Brain microvascular endothelial cell (primary cell): ENCODE measurements at regions not wholly inside any gene's neighbourhood (a gene's known extent, or its start where the extent isn't known, plus 50 kb on each side); places are given as distances from the start of the nearest gene placed in this dataset.
A peak's percentile ranks its signal among the peaks of the same experiment; 100 is the strongest.

Experiments
- DNase-seq: peaks from one replicate; pipeline ENCODE4 v3.0.0-alpha.2; 2020
- H3K27ac ChIP-seq: fragments of 250-450 bp; sonication (Bioruptor Pico); 2 replicates; pipeline ENCODE4 v1.5.1; 2020; ENCODE audit warnings: mild to moderate bottlenecking, moderate library complexity
- H3K27me3 ChIP-seq: fragments of 250-450 bp; sonication (Bioruptor Pico); replicated peaks from 2 replicates; pipeline ENCODE4 v1.5.1; 2020; ENCODE audit warnings: mild to moderate bottlenecking
- H3K36me3 ChIP-seq: fragments of 250-450 bp; sonication (Bioruptor Pico); replicated peaks from 2 replicates; pipeline ENCODE4 v1.5.1; 2020; ENCODE audit warnings: mild to moderate bottlenecking
- H3K4me3 ChIP-seq: 2 replicates; pipeline ENCODE4 v1.5.1; 2011; ENCODE audit warnings: low read depth, mild to moderate bottlenecking, control low read depth, low read length, moderate library complexity
- CTCF ChIP-seq: IDR thresholded peaks from 2 replicates; pipeline ENCODE4 v1.5.1; 2011; ENCODE audit warnings: low read depth, mild to moderate bottlenecking, moderate library complexity, low read length, control low read depth, inconsistent platforms; ENCODE audit errors: missing control alignments
- in situ Hi-C: cut with HindIII; loops from 2 replicates; pipeline ENCODE4 v1.10.0; 2017; ENCODE audit warnings: low sequenced_read_pairs, low pct_ligation_motif_present

GRCh38 chr7:138245216-138245615 lies 169.0 kb downstream of the AKR1D1 start:
- in situ Hi-C loops, result no loop called here
- TF ChIP-seq CTCF, result no peak
- Histone ChIP-seq H3K36me3 (no peaks in the 10 kb centered on the region), H3K27ac (no peak overlapping the region), H3K27me3 (no peaks in the 10 kb centered on the region), H3K4me3 (no peak overlapping the region)
- DNase-seq, result no peak

- Histone ChIP-seq H3K4me3 (no peak overlapping the region), H3K27ac (no peak overlapping the region), H3K36me3 (no peaks in the 10 kb centered on the region), H3K27me3 (no peaks in the 10 kb centered on the region)
- in situ Hi-C loops, result no loop called here
- DNase-seq, result no peak
- TF ChIP-seq CTCF, result no peak
Observed at GRCh38 chr7:138245682-138246081, 169.4 kb downstream of the AKR1D1 start.

- no peak for DNase-seq
- no peak for TF ChIP-seq CTCF
- H3K27me3 ChIP-seq, result no peaks in the 10 kb centered on the region
- H3K4me3 ChIP-seq, result no peak overlapping the region
- H3K27ac ChIP-seq, result no peak overlapping the region
- in situ Hi-C loops, result no loop called here
- H3K36me3 ChIP-seq, result no peaks in the 10 kb centered on the region
Observed at GRCh38 chr7:138246428-138246827, 170.2 kb downstream of the AKR1D1 start.

- no peaks in the 10 kb centered on the region for H3K36me3 ChIP-seq
- peak overlapping the region; percentile 80 for H3K27ac ChIP-seq
- no peak for DNase-seq
- in situ Hi-C loops, result no loop called here
- no peaks in the 10 kb centered on the region for H3K27me3 ChIP-seq
- no peak for TF ChIP-seq CTCF
- no peak overlapping the region for H3K4me3 ChIP-seq
Observed at GRCh38 chr7:138247081-138247480, 170.8 kb downstream of the AKR1D1 start.

GRCh38 chr7:138247568-138248333 lies 171.5 kb downstream of the AKR1D1 start:
- no peaks in the 10 kb centered on the region for H3K27me3 ChIP-seq
- H3K36me3 ChIP-seq, result no peaks in the 10 kb centered on the region
- H3K4me3 ChIP-seq, result no peak overlapping the region
- H3K27ac ChIP-seq, result peak overlapping the region; percentile 80
- in situ Hi-C loops, result no loop called here
- TF ChIP-seq CTCF, result no peak
- DNase-seq, result peak; percentile 90

- H3K27ac ChIP-seq, result peak overlapping the region; percentile 80
- DNase-seq, result no peak
- H3K36me3 ChIP-seq, result no peaks in the 10 kb centered on the region
- in situ Hi-C loops, result no loop called here
- no peak for TF ChIP-seq CTCF
- no peaks in the 10 kb centered on the region for H3K27me3 ChIP-seq
- no peak overlapping the region for H3K4me3 ChIP-seq
Observed at GRCh38 chr7:138248609-138249008, 172.3 kb downstream of the AKR1D1 start.
